HG03175 (cell line): ENCODE measurements at regions not wholly inside any gene's neighbourhood (a gene's known extent, or its start where the extent isn't known, plus 50 kb on each side); places are given as distances from the start of the nearest gene placed in this dataset.

Source experiments
- ATAC-seq: cut with Tn5 transposase; IDR thresholded peaks from one replicate; pipeline ENCODE4 v1.9.1; 2021; ENCODE audit warnings: mild to moderate bottlenecking, moderate library complexity; ENCODE audit not compliant: unreplicated experiment

GRCh38 chr16:66315210-66315825 is 51.2 kb upstream of the CDH5 start:
- ATAC-seq, result peak; percentile 89

DNA sequence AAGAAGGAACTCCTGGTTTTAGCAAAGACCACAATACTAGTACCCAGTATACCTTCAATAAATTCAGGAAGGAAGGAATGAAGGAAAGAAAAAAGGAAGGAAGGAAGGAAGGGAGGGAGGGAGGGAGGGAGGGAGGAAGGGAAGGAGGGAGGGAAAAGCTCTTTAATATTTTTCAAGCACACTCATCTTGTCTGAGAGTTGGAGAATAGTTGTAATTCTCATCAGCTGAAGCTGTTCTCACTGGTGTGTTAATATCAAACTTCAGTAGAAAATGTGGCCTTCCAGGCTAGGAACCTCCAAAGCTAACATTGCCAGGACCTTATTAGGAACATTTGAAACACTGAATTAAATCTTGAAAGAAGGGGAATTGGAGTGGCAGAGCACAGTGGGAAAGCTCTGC is 55.2 kb upstream of the CDH5 start:
- no peak for ATAC-seq

DNA sequence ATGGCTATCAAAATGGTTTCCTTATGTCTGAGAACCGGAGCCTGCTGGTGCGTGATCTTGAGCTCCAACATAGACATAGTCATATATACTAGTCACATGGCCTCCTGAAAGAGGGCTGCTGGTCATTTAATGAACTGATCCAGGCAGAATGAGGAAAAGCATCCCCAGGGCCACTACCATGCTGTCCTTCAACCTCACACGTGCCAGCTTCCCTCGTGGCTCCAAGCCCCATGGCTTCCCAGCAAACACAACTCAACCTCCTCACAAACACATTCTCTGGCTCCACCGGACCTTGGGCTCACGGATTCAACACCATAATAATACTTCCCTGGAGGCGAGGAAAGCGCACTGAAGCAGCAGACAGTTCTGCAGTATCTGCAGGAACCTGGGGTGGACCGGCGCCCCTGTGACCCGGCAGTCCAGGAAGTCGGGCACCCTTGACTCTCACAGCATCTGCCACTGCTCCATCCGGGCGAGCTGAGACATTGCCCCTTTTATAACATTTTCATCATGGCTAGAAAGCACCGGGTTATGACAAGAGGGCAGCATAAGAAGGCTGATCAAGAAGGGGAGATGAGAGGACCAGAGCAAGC is 57.2 kb upstream of the CDH5 start:
- ATAC-seq, result no peak

GRCh38 chr16:66308096-66308495 is 58.4 kb upstream of the CDH5 start:
- no peak for ATAC-seq

DNA sequence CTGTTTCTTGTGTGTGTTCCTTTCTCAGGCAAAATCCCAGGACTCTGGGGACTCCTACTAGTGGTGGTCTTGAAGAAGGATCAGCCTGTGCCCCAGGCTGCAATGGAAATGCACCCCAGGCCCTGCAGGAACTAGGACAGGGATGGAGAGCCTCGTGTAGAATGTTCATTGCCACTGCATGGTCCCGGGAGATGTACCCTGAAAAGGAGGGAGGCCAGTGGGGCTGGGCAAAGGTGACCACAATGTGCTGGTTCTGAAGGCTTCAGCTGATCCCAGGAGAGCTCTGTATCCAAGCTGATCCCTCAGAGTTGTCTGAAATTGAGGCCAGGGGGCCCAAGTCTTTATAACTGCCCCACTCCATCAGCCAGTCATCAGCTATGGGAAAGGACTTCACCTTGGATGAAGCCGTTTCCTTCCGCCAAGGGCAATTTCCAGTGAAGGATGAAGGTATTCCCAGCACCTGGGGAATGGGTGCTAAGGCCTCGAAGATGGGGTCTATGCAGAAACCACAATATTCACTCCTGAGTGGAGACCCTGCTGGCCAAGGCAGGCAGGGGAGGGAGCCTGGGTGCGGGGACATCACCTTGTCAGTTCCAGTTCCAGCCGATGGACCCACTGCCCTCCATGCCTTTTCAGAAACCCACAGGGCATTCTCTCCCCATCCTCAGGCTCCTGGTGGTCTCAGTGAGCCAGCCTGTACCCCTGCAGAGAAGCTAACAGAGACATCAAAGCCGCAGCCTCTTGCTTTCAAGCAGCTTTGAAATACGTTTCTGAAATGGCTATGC is 59.9 kb upstream of the CDH5 start:
- no peak for ATAC-seq

DNA sequence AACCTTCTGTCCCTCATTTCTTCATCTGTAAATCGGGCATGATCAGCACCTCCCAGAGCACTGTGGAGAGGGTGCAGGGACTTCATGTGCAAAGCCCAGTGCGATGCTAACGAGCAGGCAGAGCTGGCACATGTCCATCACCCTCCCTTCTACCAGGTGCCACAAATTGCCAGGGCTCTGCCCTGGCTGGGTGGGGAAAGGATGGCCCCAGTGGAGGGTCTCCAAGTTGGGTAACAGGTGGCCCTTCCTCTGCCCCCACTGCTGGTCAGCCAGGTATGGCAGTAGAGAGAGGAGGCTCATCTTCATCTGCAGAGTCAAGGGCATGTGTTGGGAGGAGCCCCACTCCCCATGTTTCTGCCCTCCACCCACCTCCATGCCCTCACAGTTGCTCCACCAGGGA is 61.5 kb upstream of the CDH5 start:
- no peak for ATAC-seq

DNA sequence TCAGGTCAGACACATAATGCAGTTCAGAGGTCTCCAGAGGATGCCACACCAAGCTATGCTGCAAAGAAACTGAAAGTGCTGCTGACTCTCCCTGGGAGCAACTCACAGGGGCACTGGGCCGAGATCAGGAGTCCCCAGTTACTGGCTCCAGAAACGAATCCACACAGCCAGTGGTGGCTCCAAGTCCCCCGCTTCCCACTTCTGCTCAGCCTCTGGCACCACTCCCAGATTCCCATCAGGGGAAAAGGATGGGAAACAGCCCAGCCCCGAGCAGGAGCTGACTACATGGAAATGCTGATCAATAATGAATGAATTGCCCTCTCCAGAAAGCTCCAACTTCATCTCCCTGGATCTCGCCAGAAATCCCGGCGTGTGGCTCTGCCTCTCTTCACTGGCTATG is 62.3 kb upstream of the CDH5 start:
- ATAC-seq, result no peak

GRCh38 chr16:66300501-66300900 is 66.0 kb upstream of the CDH5 start:
- ATAC-seq, result no peak

DNA sequence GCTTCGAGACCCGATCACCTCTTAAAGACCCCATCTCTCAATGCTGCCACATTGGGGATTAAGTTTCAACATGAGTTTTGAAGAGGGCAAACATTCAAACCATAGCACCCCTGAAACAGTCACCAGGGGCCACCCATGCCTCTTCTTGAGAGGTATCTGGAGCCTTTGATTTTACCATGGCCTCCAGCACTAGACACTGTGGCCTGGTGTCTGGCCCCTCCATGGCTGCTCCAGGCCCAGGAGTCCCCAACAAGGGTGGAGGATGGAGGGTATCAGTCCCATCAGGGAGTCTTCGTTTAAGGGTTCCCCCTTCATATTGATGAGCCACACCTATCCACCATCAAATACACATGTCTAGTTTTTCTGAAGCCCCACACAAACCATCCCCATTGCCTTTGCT is 66.5 kb upstream of the CDH5 start:
- ATAC-seq, result no peak

GRCh38 chr16:66299349-66299748 is 67.1 kb upstream of the CDH5 start:
- no peak for ATAC-seq

GRCh38 chr16:66298571-66299120 is 67.8 kb upstream of the CDH5 start:
- no peak for ATAC-seq

GRCh38 chr16:66298006-66298405 is 68.5 kb upstream of the CDH5 start:
- no peak for ATAC-seq

- no peak for ATAC-seq
Measured at GRCh38 chr16:66296591-66296990, 69.9 kb upstream of the CDH5 start.

DNA sequence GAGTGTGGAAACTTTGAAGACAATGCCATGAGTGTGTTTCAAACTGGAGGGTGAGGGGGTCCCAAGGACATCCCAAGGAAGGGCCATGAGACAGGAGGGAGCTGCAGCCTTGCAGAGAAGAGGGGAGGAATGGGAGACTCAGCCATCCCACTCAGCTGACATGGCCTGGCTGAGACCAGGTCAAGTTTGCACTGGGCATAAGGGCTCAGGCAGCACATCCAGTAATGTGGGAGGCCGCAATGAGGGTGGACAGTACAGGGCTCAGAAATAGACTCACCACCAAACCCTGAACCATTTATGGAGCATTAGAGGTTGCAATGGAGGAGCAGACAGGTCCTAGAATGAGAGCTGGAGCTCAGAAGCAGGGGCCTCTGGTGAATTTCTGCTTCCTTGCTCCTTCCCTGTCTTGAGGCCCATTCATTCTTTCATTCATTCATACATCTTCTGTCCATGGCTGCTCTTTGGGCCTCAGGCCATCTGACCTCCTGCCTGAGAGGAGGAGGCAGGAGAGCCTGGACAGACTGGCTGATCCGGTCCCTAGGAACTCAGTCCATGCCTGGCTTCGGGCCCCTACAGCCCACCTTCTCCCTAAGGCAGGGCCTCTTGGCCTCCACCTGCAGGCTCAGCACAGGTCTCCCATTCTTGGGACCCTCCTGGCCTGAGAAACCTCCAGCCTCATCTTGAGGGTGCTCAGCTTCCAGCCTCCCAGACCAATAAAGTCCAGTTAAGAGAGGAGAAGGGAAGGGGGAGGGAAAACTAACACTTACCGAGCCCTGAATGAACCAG is 70.5 kb upstream of the CDH5 start:
- ATAC-seq, result no peak

GRCh38 chr16:66295213-66295612 is 71.3 kb upstream of the CDH5 start:
- ATAC-seq, result no peak

DNA sequence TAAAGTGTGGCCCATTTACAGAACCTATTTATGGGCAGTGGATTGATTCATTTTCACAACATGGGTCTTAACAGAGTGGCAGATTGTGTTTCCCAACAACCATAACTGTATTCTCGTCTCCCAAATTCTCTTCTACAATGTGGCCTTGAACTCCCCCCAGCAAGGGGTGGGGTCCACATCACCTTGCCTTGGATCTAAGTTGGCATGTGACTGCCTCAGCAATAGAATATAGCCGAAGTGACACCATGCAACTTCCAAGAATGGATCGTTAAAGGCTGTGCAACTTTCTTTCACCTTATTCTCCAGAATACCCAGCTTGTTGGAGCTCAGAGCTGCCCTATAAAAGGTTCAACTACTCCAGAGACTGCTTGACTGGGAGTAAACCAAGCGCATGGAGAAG is 72.0 kb upstream of the CDH5 start:
- ATAC-seq, result no peak

GRCh38 chr16:66293932-66294331 is 72.6 kb upstream of the CDH5 start:
- no peak for ATAC-seq

DNA sequence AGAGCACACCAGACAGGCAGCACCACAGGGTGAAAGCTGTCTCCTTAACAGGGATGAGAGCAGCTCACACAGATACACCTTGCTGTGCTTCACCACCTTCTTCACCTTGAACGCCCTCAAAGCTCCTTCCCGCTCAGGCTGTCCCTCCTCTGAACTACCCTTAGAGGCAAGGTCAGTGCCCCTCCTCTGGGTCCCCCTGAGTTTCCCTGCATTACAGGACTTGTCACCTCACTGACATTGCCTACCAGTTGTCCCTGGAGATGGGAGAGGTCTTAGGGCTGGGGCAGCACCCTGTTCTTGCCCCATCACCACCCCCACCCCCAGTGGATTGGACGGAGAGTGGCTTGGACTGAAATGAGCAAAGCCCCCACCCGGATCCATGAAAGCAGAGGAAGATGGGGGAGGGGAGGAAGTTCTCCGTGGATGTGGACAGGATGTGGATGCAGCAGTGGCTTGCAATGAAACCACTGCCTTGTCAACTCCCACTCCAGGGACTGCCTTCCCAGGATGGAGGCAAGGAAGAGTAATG is 73.2 kb upstream of the CDH5 start:
- ATAC-seq, result no peak

DNA sequence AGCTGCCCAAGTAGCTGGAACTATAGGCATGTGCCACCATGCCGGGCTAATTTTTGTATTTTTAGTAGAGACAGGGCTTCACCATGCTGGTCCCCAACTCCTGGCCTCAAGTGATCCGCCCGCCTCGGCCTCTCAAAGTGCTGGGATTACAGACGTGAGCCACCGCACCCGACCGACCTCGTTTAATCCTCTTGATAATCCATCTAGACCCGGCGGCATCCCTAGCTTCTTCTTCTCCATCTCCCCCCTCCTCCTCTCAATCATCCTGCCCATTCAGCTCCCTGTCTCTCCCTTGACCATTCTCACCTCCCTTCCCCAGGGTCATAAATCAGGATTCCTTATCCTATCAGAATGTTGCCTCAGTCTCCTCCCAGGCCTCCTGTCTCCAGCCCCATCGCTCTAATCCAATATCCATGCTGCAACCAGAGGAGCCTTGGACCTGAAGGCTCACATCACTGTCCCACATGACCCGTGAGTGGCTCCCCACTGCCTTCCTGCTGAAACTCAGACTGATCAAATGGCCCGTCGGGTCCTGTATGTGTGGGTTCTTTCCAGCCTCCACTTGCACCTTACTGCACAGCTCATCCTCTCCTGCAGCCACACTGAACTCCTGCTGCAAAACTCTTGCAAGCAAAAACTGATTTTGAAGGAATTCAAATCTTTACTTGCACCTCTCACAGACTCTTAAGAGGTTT is 74.1 kb upstream of the CDH5 start:
- no peak for ATAC-seq

GRCh38 chr16:66291833-66292232 is 74.7 kb upstream of the CDH5 start:
- ATAC-seq, result no peak
